H9 (cell line): ENCODE measurements at regions not wholly inside any gene's neighbourhood (a gene's known extent, or its start where the extent isn't known, plus 50 kb on each side); places are given as distances from the start of the nearest gene placed in this dataset.

Experiments
- DNase-seq: peaks from one replicate; pipeline ENCODE4 v3.0.0-alpha.2; 2017
- H2AFZ ChIP-seq: one replicate; pipeline ENCODE4 v1.6.1; 2013; ENCODE audit warnings: mild to moderate bottlenecking, low read length, control low read depth, moderate library complexity
- H2AK5ac ChIP-seq: 2 replicates; pipeline ENCODE4 v1.6.1; 2013; ENCODE audit warnings: low read length, control low read depth, mixed read lengths; ENCODE audit not compliant: insufficient read length
- H2BK120ac ChIP-seq: one replicate; pipeline ENCODE4 v1.6.1; 2013; ENCODE audit warnings: low read depth, mild to moderate bottlenecking, low read length, control low read depth, inconsistent platforms; ENCODE audit not compliant: poor library complexity, severe bottlenecking
- H2BK12ac ChIP-seq: 2 replicates; pipeline ENCODE4 v1.6.1; 2013; ENCODE audit warnings: low read length, control low read depth, mixed read lengths, low read depth; ENCODE audit not compliant: insufficient read length
- H2BK15ac ChIP-seq: 2 replicates; pipeline ENCODE4 v1.6.1; 2013; ENCODE audit warnings: low read depth, low read length, control low read depth
- H2BK20ac ChIP-seq: one replicate; pipeline ENCODE4 v1.6.1; 2013; ENCODE audit warnings: low read depth, mild to moderate bottlenecking, low read length, control low read depth, inconsistent platforms; ENCODE audit not compliant: poor library complexity, severe bottlenecking
- H2BK5ac ChIP-seq: 2 replicates; pipeline ENCODE4 v1.6.1; 2013; ENCODE audit warnings: low read length, control low read depth, mixed read lengths; ENCODE audit not compliant: insufficient read length
- H3K14ac ChIP-seq: 2 replicates; pipeline ENCODE4 v1.6.1; 2013; ENCODE audit warnings: low read length, control low read depth; ENCODE audit not compliant: insufficient read depth
- H3K18ac ChIP-seq: 2 replicates; pipeline ENCODE4 v1.6.1; 2013; ENCODE audit warnings: low read depth, mild to moderate bottlenecking, mixed read lengths, low read length, control low read depth; ENCODE audit not compliant: insufficient read length
- H3K23ac ChIP-seq: 2 replicates; pipeline ENCODE4 v1.6.1; 2013; ENCODE audit warnings: low read length, control low read depth, mixed read lengths, low read depth; ENCODE audit not compliant: insufficient read length
- H3K23me2 ChIP-seq: 2 replicates; pipeline ENCODE4 v1.6.1; 2013; ENCODE audit warnings: low read depth, mild to moderate bottlenecking, mixed read lengths, low read length, control low read depth; ENCODE audit not compliant: insufficient read length, poor library complexity, severe bottlenecking
- H3K27ac ChIP-seq: 2 replicates; pipeline ENCODE4 v1.5.1; 2013; ENCODE audit warnings: low read length, control low read depth, mixed read lengths, low read depth; ENCODE audit not compliant: insufficient read length
- H3K27me3 ChIP-seq: 2 replicates; pipeline ENCODE4 v1.6.1; 2013; ENCODE audit warnings: low read length, control low read depth, inconsistent platforms; ENCODE audit not compliant: insufficient read depth
- H3K4ac ChIP-seq: 2 replicates; pipeline ENCODE4 v1.6.1; 2013; ENCODE audit warnings: low read depth, mild to moderate bottlenecking, control low read depth, inconsistent platforms, low read length, moderate library complexity
- H3K4me1 ChIP-seq: 2 replicates; pipeline ENCODE4 v1.6.1; 2013; ENCODE audit warnings: low read length, control low read depth, inconsistent platforms; ENCODE audit not compliant: insufficient read depth
- H3K4me2 ChIP-seq: 2 replicates; pipeline ENCODE4 v1.6.1; 2013; ENCODE audit warnings: low read length, control low read depth, mixed read lengths; ENCODE audit not compliant: insufficient read length, insufficient read depth
- H3K56ac ChIP-seq: 2 replicates; pipeline ENCODE4 v1.6.1; 2013; ENCODE audit warnings: low read depth, mild to moderate bottlenecking, mixed read lengths, low read length, control low read depth; ENCODE audit not compliant: insufficient read length
- H3K79me1 ChIP-seq: 2 replicates; pipeline ENCODE4 v1.6.1; 2013; ENCODE audit warnings: low read depth, mild to moderate bottlenecking, moderate library complexity, low read length, control low read depth, inconsistent platforms; ENCODE audit not compliant: insufficient read depth, poor library complexity, severe bottlenecking
- H3K79me2 ChIP-seq: 2 replicates; pipeline ENCODE4 v1.6.1; 2013; ENCODE audit warnings: low read length, control low read depth, inconsistent platforms; ENCODE audit not compliant: insufficient read depth
- H3K9ac ChIP-seq: 2 replicates; pipeline ENCODE4 v1.6.1; 2013; ENCODE audit warnings: low read length, control low read depth, mixed read lengths; ENCODE audit not compliant: insufficient read length; ENCODE audit errors: extremely low read depth
- H3K9me3 ChIP-seq: one replicate; pipeline ENCODE4 v1.6.1; 2013; ENCODE audit warnings: low read depth, low read length, inconsistent platforms; ENCODE audit not compliant: control insufficient read depth
- H3T11ph ChIP-seq: one replicate; pipeline ENCODE4 v1.6.1; 2013; ENCODE audit warnings: mild to moderate bottlenecking, low read length, control low read depth, inconsistent platforms
- H4K20me1 ChIP-seq: one replicate; pipeline ENCODE4 v1.6.1; 2013; ENCODE audit not compliant: control insufficient read depth, insufficient read length, insufficient read depth
- H4K5ac ChIP-seq: 2 replicates; pipeline ENCODE4 v1.6.1; 2013; ENCODE audit warnings: low read depth, mild to moderate bottlenecking, mixed read lengths, low read length, control low read depth; ENCODE audit not compliant: insufficient read length
- H4K8ac ChIP-seq: replicated peaks from 2 replicates; pipeline ENCODE4 v1.6.1; 2013; ENCODE audit warnings: low read length, control low read depth, mixed read lengths, low read depth; ENCODE audit not compliant: insufficient read length
- H4K91ac ChIP-seq: 2 replicates; pipeline ENCODE4 v1.6.1; 2013; ENCODE audit warnings: low read depth, mild to moderate bottlenecking, moderate library complexity, mixed read lengths, low read length, control low read depth; ENCODE audit not compliant: insufficient read length
- H3K27ac Mint-ChIP-seq, 3 experiments: 2 replicates in 2 of 3; 3 replicates in 1 of 3; pipeline ENCODE4 v1.8.0; 2020 to 2021; ENCODE audit warnings: mixed read lengths in 3 of 3, mild to moderate bottlenecking in 1 of 3, moderate library complexity in 1 of 3
- H3K27me3 Mint-ChIP-seq: 2 replicates; pipeline ENCODE4 v1.8.0; 2021; ENCODE audit warnings: low read depth, mild to moderate bottlenecking, moderate library complexity, mixed read lengths
- H3K36me3 Mint-ChIP-seq, 3 experiments: 2 replicates in 2 of 3; 3 replicates in 1 of 3; pipeline ENCODE4 v1.8.0; 2020 to 2021; ENCODE audit warnings: low read depth in 3 of 3, mixed read lengths in 3 of 3; ENCODE audit not compliant: insufficient read depth in 1 of 3
- H3K4me1 Mint-ChIP-seq, 2 experiments: 2 replicates each; pipeline ENCODE4 v1.8.0; 2020; ENCODE audit warnings: mixed read lengths in 2 of 2
- H3K4me3 Mint-ChIP-seq, 2 experiments: 2 replicates in 1 of 2; 3 replicates in 1 of 2; pipeline ENCODE4 v1.8.0; 2020 to 2021; ENCODE audit warnings: mild to moderate bottlenecking in 2 of 2, mixed read lengths in 2 of 2, moderate library complexity in 1 of 2
- H3K9me3 Mint-ChIP-seq, 2 experiments: 2 replicates in 1 of 2; 3 replicates in 1 of 2; pipeline ENCODE4 v1.8.0; 2020; ENCODE audit warnings: mild to moderate bottlenecking in 2 of 2, mixed read lengths in 2 of 2, moderate library complexity in 1 of 2
- WGBS: extraction: QIAGEN DNeasy Blood & Tissue Kit; methylation state at CpG from one replicate; pipeline ENCODE4 v1.1.7; 2013; ENCODE audit warnings: missing lambda C conversion rate, low lambda C conversion rate, mixed read lengths; ENCODE audit not compliant: insufficient read length; ENCODE audit errors: extremely low coverage; 5-methylcytosine and 5-hydroxymethylcytosine counted together
- TF ChIP-seq, protein P1 (sequence below): fragments of 200-600 bp; sonication (generic); conservative IDR thresholded peaks from 3 replicates; pipeline ENCODE4 v1.8.0; 2021; ENCODE audit warnings: antibody characterized with exemption, mild to moderate bottlenecking

DNA sequence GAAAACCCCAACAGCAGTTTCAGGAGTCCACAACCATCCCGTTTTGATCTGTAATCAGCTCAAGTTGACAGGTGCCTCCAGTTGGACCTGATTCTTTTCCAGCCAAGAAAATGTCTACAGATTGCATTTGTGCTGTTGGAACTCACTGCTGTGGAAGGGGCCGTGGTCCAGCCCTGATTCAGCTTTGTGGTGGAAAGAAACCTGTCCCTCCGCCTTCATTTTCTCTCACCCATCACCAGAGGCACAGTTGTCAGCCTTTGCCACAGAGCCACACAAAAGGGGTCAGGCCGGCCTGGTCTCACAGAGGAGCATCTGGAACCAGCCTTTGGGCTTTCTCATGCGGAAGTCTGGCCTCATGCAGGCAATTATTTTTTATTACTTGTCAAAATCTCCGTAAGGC lies 483.6 kb downstream of the GADD45G start:
- WGBS: no CpG with 5 or more reads among the region's 6 CpGs

More for the DNA sequence above, 483.6 kb downstream of the GADD45G start:
- peaks cover 2 to 3% of the 10 kb centered on the region in 2 experiments; a peak in 3 of 5 replicates for H3K9me3 Mint-ChIP-seq
- H3K79me1 ChIP-seq: no peaks in the 10 kb centered on the region
- H3K4me2 ChIP-seq: no peak overlapping the region
- H3K23ac ChIP-seq: no peak overlapping the region
- no peak overlapping the region for H2AK5ac ChIP-seq
- H4K5ac ChIP-seq: no peak overlapping the region
- H3K36me3 Mint-ChIP-seq: no peaks in the 10 kb centered on the region; a peak in 1 of 7 replicates
- no peak overlapping the region for H4K91ac ChIP-seq
- no peak overlapping the region for H3T11ph ChIP-seq
- no peaks in the 10 kb centered on the region for H3K27me3 ChIP-seq
- H2BK5ac ChIP-seq: no peak overlapping the region
- H3K4me3 Mint-ChIP-seq: no peak overlapping the region
- peaks cover 17 to 23% of the 10 kb centered on the region in 2 experiments for H3K4me1 Mint-ChIP-seq
- no peak overlapping the region for H3K18ac ChIP-seq
- TF ChIP-seq, protein P1, sequence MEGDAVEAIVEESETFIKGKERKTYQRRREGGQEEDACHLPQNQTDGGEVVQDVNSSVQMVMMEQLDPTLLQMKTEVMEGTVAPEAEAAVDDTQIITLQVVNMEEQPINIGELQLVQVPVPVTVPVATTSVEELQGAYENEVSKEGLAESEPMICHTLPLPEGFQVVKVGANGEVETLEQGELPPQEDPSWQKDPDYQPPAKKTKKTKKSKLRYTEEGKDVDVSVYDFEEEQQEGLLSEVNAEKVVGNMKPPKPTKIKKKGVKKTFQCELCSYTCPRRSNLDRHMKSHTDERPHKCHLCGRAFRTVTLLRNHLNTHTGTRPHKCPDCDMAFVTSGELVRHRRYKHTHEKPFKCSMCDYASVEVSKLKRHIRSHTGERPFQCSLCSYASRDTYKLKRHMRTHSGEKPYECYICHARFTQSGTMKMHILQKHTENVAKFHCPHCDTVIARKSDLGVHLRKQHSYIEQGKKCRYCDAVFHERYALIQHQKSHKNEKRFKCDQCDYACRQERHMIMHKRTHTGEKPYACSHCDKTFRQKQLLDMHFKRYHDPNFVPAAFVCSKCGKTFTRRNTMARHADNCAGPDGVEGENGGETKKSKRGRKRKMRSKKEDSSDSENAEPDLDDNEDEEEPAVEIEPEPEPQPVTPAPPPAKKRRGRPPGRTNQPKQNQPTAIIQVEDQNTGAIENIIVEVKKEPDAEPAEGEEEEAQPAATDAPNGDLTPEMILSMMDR: no peak
- DNase-seq: no peak
- peaks cover 9% of the 10 kb centered on the region; the same call in 1 of the 2 replicates for H3K4me1 ChIP-seq
- no peaks in the 10 kb centered on the region for H3K79me2 ChIP-seq
- H3K9ac ChIP-seq: no peak overlapping the region
- no peaks in the 10 kb centered on the region for H3K23me2 ChIP-seq
- no peak overlapping the region for H2BK120ac ChIP-seq
- H3K27ac ChIP-seq: no peak overlapping the region
- no peak overlapping the region for H2BK15ac ChIP-seq
- H3K27ac Mint-ChIP-seq: no peak overlapping the region
- H3K9me3 ChIP-seq: no peaks in the 10 kb centered on the region
- no peak overlapping the region for H4K8ac ChIP-seq
- no peak overlapping the region for H3K4ac ChIP-seq
- no peak overlapping the region for H2BK20ac ChIP-seq
- H2BK12ac ChIP-seq: no peak overlapping the region
- H3K14ac ChIP-seq: no peak overlapping the region
- no peak overlapping the region for H2AFZ ChIP-seq
- no peaks in the 10 kb centered on the region for H3K27me3 Mint-ChIP-seq
- H4K20me1 ChIP-seq: no peaks in the 10 kb centered on the region
- H3K56ac ChIP-seq: no peak overlapping the region
